ENCODE measurements at regions not wholly inside any gene's neighbourhood (a gene's known extent, or its start where the extent isn't known, plus 50 kb on each side); places are given as distances from the start of the nearest gene placed in this dataset.

DNA sequence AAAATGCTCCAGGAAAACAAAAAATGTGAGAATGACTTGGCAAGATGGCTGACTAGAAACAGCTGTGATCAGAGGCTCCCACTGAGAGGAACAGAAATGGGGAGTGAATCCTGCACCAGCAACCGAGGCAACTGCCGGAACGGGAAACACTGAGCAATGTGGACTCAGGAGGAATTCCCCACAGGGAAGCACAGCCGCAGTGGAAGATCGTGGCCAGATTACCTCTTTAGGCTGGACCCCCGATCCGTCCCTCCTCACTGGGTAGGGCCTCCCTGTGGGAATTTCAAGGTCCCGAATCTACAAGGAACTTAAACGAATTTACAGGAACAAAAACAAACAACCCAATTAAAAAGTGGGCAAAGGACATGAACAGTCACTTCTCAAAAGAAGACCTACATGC, 385.2 kb upstream of the MCTP2 start:
- TF ChIP-seq, protein P1, sequence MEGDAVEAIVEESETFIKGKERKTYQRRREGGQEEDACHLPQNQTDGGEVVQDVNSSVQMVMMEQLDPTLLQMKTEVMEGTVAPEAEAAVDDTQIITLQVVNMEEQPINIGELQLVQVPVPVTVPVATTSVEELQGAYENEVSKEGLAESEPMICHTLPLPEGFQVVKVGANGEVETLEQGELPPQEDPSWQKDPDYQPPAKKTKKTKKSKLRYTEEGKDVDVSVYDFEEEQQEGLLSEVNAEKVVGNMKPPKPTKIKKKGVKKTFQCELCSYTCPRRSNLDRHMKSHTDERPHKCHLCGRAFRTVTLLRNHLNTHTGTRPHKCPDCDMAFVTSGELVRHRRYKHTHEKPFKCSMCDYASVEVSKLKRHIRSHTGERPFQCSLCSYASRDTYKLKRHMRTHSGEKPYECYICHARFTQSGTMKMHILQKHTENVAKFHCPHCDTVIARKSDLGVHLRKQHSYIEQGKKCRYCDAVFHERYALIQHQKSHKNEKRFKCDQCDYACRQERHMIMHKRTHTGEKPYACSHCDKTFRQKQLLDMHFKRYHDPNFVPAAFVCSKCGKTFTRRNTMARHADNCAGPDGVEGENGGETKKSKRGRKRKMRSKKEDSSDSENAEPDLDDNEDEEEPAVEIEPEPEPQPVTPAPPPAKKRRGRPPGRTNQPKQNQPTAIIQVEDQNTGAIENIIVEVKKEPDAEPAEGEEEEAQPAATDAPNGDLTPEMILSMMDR (IDR thresholded peaks at IDR 0.05 in 2 of 3, conservative IDR thresholded peaks at IDR 0.05 in 1 of 3; ENCODE audit: insufficient read depth in 2 of 3, low read depth in 1 of 3, low read length in 3 of 3) = no peak
- no peak for TF ChIP-seq TAF1 (IDR thresholded peaks at IDR 0.05; ENCODE audit: control insufficient read depth, extremely low read depth, insufficient read depth, low read length, severe bottlenecking)
- TF ChIP-seq, protein P2, sequence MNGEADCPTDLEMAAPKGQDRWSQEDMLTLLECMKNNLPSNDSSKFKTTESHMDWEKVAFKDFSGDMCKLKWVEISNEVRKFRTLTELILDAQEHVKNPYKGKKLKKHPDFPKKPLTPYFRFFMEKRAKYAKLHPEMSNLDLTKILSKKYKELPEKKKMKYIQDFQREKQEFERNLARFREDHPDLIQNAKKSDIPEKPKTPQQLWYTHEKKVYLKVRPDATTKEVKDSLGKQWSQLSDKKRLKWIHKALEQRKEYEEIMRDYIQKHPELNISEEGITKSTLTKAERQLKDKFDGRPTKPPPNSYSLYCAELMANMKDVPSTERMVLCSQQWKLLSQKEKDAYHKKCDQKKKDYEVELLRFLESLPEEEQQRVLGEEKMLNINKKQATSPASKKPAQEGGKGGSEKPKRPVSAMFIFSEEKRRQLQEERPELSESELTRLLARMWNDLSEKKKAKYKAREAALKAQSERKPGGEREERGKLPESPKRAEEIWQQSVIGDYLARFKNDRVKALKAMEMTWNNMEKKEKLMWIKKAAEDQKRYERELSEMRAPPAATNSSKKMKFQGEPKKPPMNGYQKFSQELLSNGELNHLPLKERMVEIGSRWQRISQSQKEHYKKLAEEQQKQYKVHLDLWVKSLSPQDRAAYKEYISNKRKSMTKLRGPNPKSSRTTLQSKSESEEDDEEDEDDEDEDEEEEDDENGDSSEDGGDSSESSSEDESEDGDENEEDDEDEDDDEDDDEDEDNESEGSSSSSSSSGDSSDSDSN (IDR thresholded peaks at IDR 0.05; ENCODE audit: borderline replicate concordance in 1 of 2, low read depth in 2 of 2, low read length in 2 of 2) = no peak

Data from K562 (cell line).